AG09319 (cell line): ENCODE measurements at regions not wholly inside any gene's neighbourhood (a gene's known extent, or its start where the extent isn't known, plus 50 kb on each side); places are given as distances from the start of the nearest gene placed in this dataset.

Source experiments
- DNase-seq: peaks from one replicate; pipeline ENCODE4 v3.0.0-alpha.2; 2010; ENCODE audit warnings: low read depth; ENCODE audit errors: extremely low read depth
- CTCF ChIP-seq: IDR thresholded peaks from 2 replicates; pipeline ENCODE4 v1.5.1; 2011; ENCODE audit warnings: low read depth, mild to moderate bottlenecking, inconsistent platforms, low read length, moderate library complexity

- TF ChIP-seq CTCF = no peak
- no peak for DNase-seq
These were observed 270.1 kb downstream of the C1D start for GRCh38 chr2:67792681-67793091.

- TF ChIP-seq CTCF = no peak
- no peak for DNase-seq
These were observed 264.8 kb downstream of the C1D start for GRCh38 chr2:67797801-67798540.

GRCh38 chr2:67798541-67799160 lies 264.2 kb downstream of the C1D start:
- no peak for DNase-seq
- TF ChIP-seq CTCF = no peak

- TF ChIP-seq CTCF = no peak
- DNase-seq = no peak
These were observed 262.9 kb downstream of the C1D start for GRCh38 chr2:67799886-67800285.

GRCh38 chr2:67802291-67802690 lies 260.5 kb downstream of the C1D start:
- DNase-seq = no peak
- no peak for TF ChIP-seq CTCF

GRCh38 chr2:67802824-67803223 lies 260.0 kb downstream of the C1D start:
- DNase-seq = no peak
- no peak for TF ChIP-seq CTCF

- no peak for TF ChIP-seq CTCF
- DNase-seq = no peak
These were observed 256.0 kb downstream of the C1D start for GRCh38 chr2:67806816-67807215.
